K562 (cell line): ENCODE measurements at regions not wholly inside any gene's neighbourhood (a gene's known extent, or its start where the extent isn't known, plus 50 kb on each side); places are given as distances from the start of the nearest gene placed in this dataset.

ENCODE experiments used
- ATAC-seq: fragments of 200-7000 bp; cut with Tn5 transposase; 3 replicates; pipeline ENCODE4 v1.9.1; 2020; ENCODE audit warnings: moderate library complexity
- BruUV-seq: library from RNA; stranded (reverse); fragments of 400-500 nt; replicated peaks from 2 replicates; lab custom pipeline; 2021; lab: Mats Ljungman, UMichigan
- CTCF ChIA-PET: fragments of 300-600 bp; formaldehyde crosslinking; extraction: SDS; loops from one replicate; lab custom pipeline; 2021; ENCODE audit warnings: low intra/inter-chr PET ratio; lab: Yijun Ruan, JAX
- POLR2A ChIA-PET: fragments of 300-600, 350-650 bp; sonication (Branson Sonifier 250); formaldehyde crosslinking; extraction: SDS; loops from one replicate; lab custom pipeline; 2021; ENCODE audit warnings: antibody characterized with exemption, inconsistent platforms; lab: Yijun Ruan, JAX
- DNase-seq, 4 experiments: peaks; one replicate each; pipeline versions ENCODE4 v3.0.0 to v3.0.0-alpha.2; 2011 to 2018; ENCODE audit warnings: low spot score in 3 of 4, mixed read lengths in 3 of 4; ENCODE audit errors: extremely low read depth in 1 of 4
- FAIRE-seq: peaks from 2 replicates; lab custom pipeline; 2011; peaks lifted over from hg19 to GRCh38; lab: Jason Lieb, UNC
- H2AFZ ChIP-seq: 2 replicates; pipeline ENCODE4 v1.6.0; 2011; ENCODE audit warnings: low read depth, low read length, control low read depth, inconsistent platforms
- H3K27ac ChIP-seq: fragments of 200-600 bp; 3 replicates; pipeline ENCODE4 v1.8.0; 2011; ENCODE audit warnings: low read depth, mild to moderate bottlenecking, control low read depth, inconsistent platforms, low read length, moderate library complexity, mixed read lengths; ENCODE audit errors: extremely low read depth
- H3K27me3 ChIP-seq, 2 experiments: fragments of 300-600 bp in 1 of 2; 2 replicates in 1 of 2; 3 replicates in 1 of 2; pipeline versions ENCODE4 v1.6.0 to v1.8.0; 2011; ENCODE audit warnings: inconsistent platforms in 2 of 2, low read length in 2 of 2, mild to moderate bottlenecking in 1 of 2, mixed read lengths in 1 of 2, moderate library complexity in 1 of 2; ENCODE audit not compliant: control insufficient read depth in 2 of 2, insufficient read depth in 2 of 2
- H3K36me3 ChIP-seq: fragments of 300-600 bp; 3 replicates; pipeline ENCODE4 v1.8.0; 2011; ENCODE audit warnings: mild to moderate bottlenecking, low read length, inconsistent platforms; ENCODE audit not compliant: control insufficient read depth, insufficient read depth
- H3K4me1 ChIP-seq, 2 experiments: fragments of 200-600 bp in 1 of 2; replicated peaks in 1 of 2; 2 replicates in 1 of 2; 3 replicates in 1 of 2; pipeline versions ENCODE4 v1.5.1 to v1.8.0; 2011; ENCODE audit warnings: inconsistent platforms in 2 of 2, low read length in 2 of 2, mild to moderate bottlenecking in 1 of 2, mixed read lengths in 1 of 2, moderate library complexity in 1 of 2; ENCODE audit not compliant: control insufficient read depth in 2 of 2, insufficient read depth in 2 of 2
- H3K4me2 ChIP-seq: 2 replicates; pipeline ENCODE4 v1.6.1; 2011; ENCODE audit warnings: low read length, control low read depth, inconsistent platforms, mixed read lengths; ENCODE audit not compliant: insufficient read depth
- H3K4me3 ChIP-seq: fragments of 200-600 bp; sonication (generic), shearing (Covaris generic); 2 replicates; pipeline ENCODE4 v1.5.1; 2016; ENCODE audit warnings: control low read depth, inconsistent platforms
- H3K79me2 ChIP-seq: fragments of 200-600 bp; 3 replicates; pipeline ENCODE4 v1.8.0; 2011; ENCODE audit warnings: low read length, inconsistent platforms; ENCODE audit not compliant: control insufficient read depth, insufficient read depth
- H3K9ac ChIP-seq, 2 experiments: 2 replicates each; pipeline versions ENCODE4 v1.6.0 to v1.6.1; 2011; ENCODE audit warnings: low read depth in 2 of 2, low read length in 2 of 2, control low read depth in 1 of 2, inconsistent platforms in 1 of 2, mild to moderate bottlenecking in 1 of 2, mixed read lengths in 1 of 2; ENCODE audit not compliant: insufficient read depth in 1 of 2
- H3K9me1 ChIP-seq: one replicate; pipeline ENCODE4 v1.6.0; 2011; ENCODE audit warnings: inconsistent platforms, mild to moderate bottlenecking, low read length, moderate library complexity; ENCODE audit not compliant: control insufficient read depth, insufficient read depth
- H3K9me3 ChIP-seq: replicated peaks from 2 replicates; pipeline ENCODE4 v1.5.1; 2011; ENCODE audit warnings: low read depth, low read length, inconsistent platforms; ENCODE audit not compliant: control insufficient read depth, insufficient read depth
- H4K20me1 ChIP-seq: replicated peaks from 2 replicates; pipeline ENCODE4 v1.6.1; 2011; ENCODE audit warnings: low read length, inconsistent platforms, mixed read lengths; ENCODE audit not compliant: control insufficient read depth, insufficient read depth
- ASH1L ChIP-seq: fragments of 450-650 bp; IDR thresholded peaks from 2 replicates; pipeline ENCODE4 v1.6.1; 2018; ENCODE audit warnings: borderline replicate concordance, mild to moderate bottlenecking, low read depth; ENCODE audit not compliant: partially characterized antibody
- ATF1 ChIP-seq, 2 experiments: fragments of 450-650 bp in 1 of 2; IDR thresholded peaks; 2 replicates each; pipeline ENCODE4 v1.6.1; 2016; ENCODE audit warnings: missing compliant biosample characterization in 1 of 2, missing genetic modification characterization in 1 of 2
- FUS ChIP-seq: fragments of 200-400 bp; formaldehyde crosslinking; optimal IDR thresholded peaks from 2 replicates; pipeline ENCODE3; 2017; ENCODE audit warnings: low read depth, low read length
- MITF ChIP-seq: IDR thresholded peaks from 2 replicates; pipeline ENCODE4 v1.6.1; 2014; ENCODE audit warnings: antibody characterized with exemption
- MTA2 ChIP-seq: fragments of 450-650 bp; IDR thresholded peaks from 2 replicates; pipeline ENCODE4 v1.6.1; 2016; ENCODE audit warnings: low read depth
- NFXL1 ChIP-seq: fragments of 450-650 bp; formaldehyde crosslinking; IDR thresholded peaks from 2 replicates; pipeline ENCODE4 v1.4.0; 2021; ENCODE audit warnings: mild to moderate bottlenecking
- PKNOX1 ChIP-seq: fragments of 450-650 bp; IDR thresholded peaks from 2 replicates; pipeline ENCODE4 v1.6.1; 2016
- RBM15 ChIP-seq: fragments of 200-400 bp; formaldehyde crosslinking; IDR thresholded peaks from 2 replicates; pipeline ENCODE4 v1.6.1; 2018; ENCODE audit warnings: mild to moderate bottlenecking, low read length, moderate library complexity; ENCODE audit not compliant: insufficient read depth
- REST ChIP-seq, 2 experiments: fragments of 450-650 bp; formaldehyde crosslinking in 1 of 2; IDR thresholded peaks; 2 replicates each; pipeline versions ENCODE4 v1.4.0 to v1.6.1; 2014 to 2020; ENCODE audit warnings: mild to moderate bottlenecking in 2 of 2, borderline replicate concordance in 1 of 2, low read depth in 1 of 2
- SNIP1 ChIP-seq: fragments of 450-650 bp; IDR thresholded peaks from 2 replicates; pipeline ENCODE4 v1.7.1; 2017; ENCODE audit warnings: low read depth, mild to moderate bottlenecking
- TCFL5 ChIP-seq: fragments of 250-450 bp; sonication (Bioruptor Pico); conservative IDR thresholded peaks from 2 replicates; pipeline ENCODE4 v1.6.1; 2021; ENCODE audit warnings: mild to moderate bottlenecking, moderate library complexity, matching md5 sums
- ZNF586 ChIP-seq: fragments of 450-650 bp; formaldehyde crosslinking; conservative IDR thresholded peaks from 2 replicates; pipeline ENCODE4 v1.4.0; 2020; ENCODE audit warnings: mild to moderate bottlenecking, moderate library complexity
- WGBS: fragments of 100-300 bp; shearing (Covaris generic); methylation state at CpG from one replicate; pipeline ENCODE4 v1.1.6; 2016; ENCODE audit warnings: low coverage, mixed read lengths; ENCODE audit not compliant: insufficient coverage; ENCODE audit errors: missing lambda C conversion rate; 5-methylcytosine and 5-hydroxymethylcytosine counted together
- in situ Hi-C: fragments of 300-500 bp; cut with MboI; formaldehyde crosslinking; loops from 4 replicates; pipeline ENCODE4 v1.15.0; 2018; ENCODE audit warnings: inconsistent platforms, mixed read lengths
- intact Hi-C: fragments of 100-400 bp; cut with micrococcal nuclease; formaldehyde crosslinking; loops from 2 replicates; pipeline ENCODE4 v1.14.2; 2022

GRCh38 chr3:19739504-19739903 is 194.5 kb downstream of the EFHB start (continued):
- no peak for TF ChIP-seq REST (IDR thresholded peaks at IDR 0.05; ENCODE audit: borderline replicate concordance)
- TF ChIP-seq REST (CRISPR knock-in tag; IDR thresholded peaks at IDR 0.05; ENCODE audit: low read depth), result no peak
- no peak for TF ChIP-seq NFXL1 (CRISPR knock-in tag)

GRCh38 chr3:19738846-19739245 is 195.2 kb downstream of the EFHB start:
- Histone ChIP-seq H3K4me2 (no peak overlapping the region), H3K36me3 (no peaks in the 10 kb centered on the region), H3K9me1 (no peaks in the 10 kb centered on the region), H3K9ac (no peak overlapping the region), H3K9me3 (no peaks in the 10 kb centered on the region), H3K27me3 (no peaks in the 10 kb centered on the region), H3K27ac (no peak overlapping the region), H3K4me3 (no peak overlapping the region), H2AFZ (no peak overlapping the region), H3K4me1 (no peaks in the 10 kb centered on the region), H4K20me1 (no peaks in the 10 kb centered on the region), H3K79me2 (no peaks in the 10 kb centered on the region)
- FAIRE-seq (no peak), ATAC-seq (no peak), DNase-seq (no peak)
- no TSS peak for BruUV-seq
- intact Hi-C loops (no loop called here), in situ Hi-C loops (no loop called here)
- 0% methylated on average over 1 of the region's 1 CpG for WGBS
- ChIA-PET CTCF (no interaction called here), POLR2A (interaction anchor here (0.7 kb wide), 1 partner anchor 80 kb away, joined by 3 read pairs; no protein-coding TSS in a partner anchor)
- no peak for TF ChIP-seq ZNF586 (CRISPR knock-in tag)
- no peak for TF ChIP-seq TCFL5 (CRISPR knock-in tag)
- TF ChIP-seq ATF1 (CRISPR knock-in tag; IDR thresholded peaks at IDR 0.05), result no peak
- TF ChIP-seq ATF1 (tag; IDR thresholded peaks at IDR 0.05), result no peak
- no peak for TF ChIP-seq MITF
- TF ChIP-seq MTA2, result no peak
- TF ChIP-seq RBM15, result no peak
- TF ChIP-seq PKNOX1, result no peak
- TF ChIP-seq SNIP1, result no peak
- no peak for TF ChIP-seq ASH1L
- TF ChIP-seq FUS, result no peak
